Uterus (tissue), 2 donors: ENCODE measurements at regions not wholly inside any gene's neighbourhood (a gene's known extent, or its start where the extent isn't known, plus 50 kb on each side); places are given as distances from the start of the nearest gene placed in this dataset.

Source experiments
- CTCF ChIP-seq, 4 experiments: fragments of 200-600 bp in 2 of 4; fragments of 450-650 bp in 2 of 4; sonication (generic) in 2 of 4; IDR thresholded peaks; one replicate each; pipeline ENCODE4 v1.5.1; 2016 to 2019; ENCODE audit warnings: antibody characterized with exemption in 4 of 4, mild to moderate bottlenecking in 2 of 4, moderate library complexity in 1 of 4
- POLR2A ChIP-seq, 2 donors: fragments of 450-650 bp; IDR thresholded peaks; one replicate each; pipeline ENCODE4 v1.6.1; 2016; ENCODE audit warnings: antibody characterized with exemption in 2 of 2, mild to moderate bottlenecking in 1 of 2, moderate library complexity in 1 of 2

GRCh38 chr10:8778713-8779112 lies 724.2 kb downstream of the GATA3 start:
- TF ChIP-seq POLR2A (IDR thresholded peaks at IDR 0.05) (no peak), CTCF (IDR thresholded peaks at IDR 0.05) (no peak)
